AG09319 (cell line): ENCODE measurements at regions not wholly inside any gene's neighbourhood (a gene's known extent, or its start where the extent isn't known, plus 50 kb on each side); places are given as distances from the start of the nearest gene placed in this dataset.

Source experiments
- DNase-seq: peaks from one replicate; pipeline ENCODE4 v3.0.0-alpha.2; 2010; ENCODE audit warnings: low read depth; ENCODE audit errors: extremely low read depth
- CTCF ChIP-seq: IDR thresholded peaks from 2 replicates; pipeline ENCODE4 v1.5.1; 2011; ENCODE audit warnings: low read depth, mild to moderate bottlenecking, inconsistent platforms, low read length, moderate library complexity

- TF ChIP-seq CTCF = no peak
- no peak for DNase-seq
These were observed 163.6 kb upstream of the NDN start for GRCh38 chr15:23850666-23851065.

- TF ChIP-seq CTCF = no peak
- no peak for DNase-seq
These were observed 164.8 kb upstream of the NDN start for GRCh38 chr15:23851921-23852320.

- TF ChIP-seq CTCF = no peak
- DNase-seq = no peak
These were observed 166.2 kb upstream of the NDN start for GRCh38 chr15:23853286-23853685.

GRCh38 chr15:23854203-23854911 lies 167.3 kb upstream of the NDN start:
- no peak for TF ChIP-seq CTCF
- no peak for DNase-seq

- no peak for TF ChIP-seq CTCF
- no peak for DNase-seq
These were observed 168.0 kb upstream of the NDN start for GRCh38 chr15:23854912-23855659.

- TF ChIP-seq CTCF = no peak
- no peak for DNase-seq
These were observed 168.8 kb upstream of the NDN start for GRCh38 chr15:23855947-23856346.

GRCh38 chr15:23857028-23857641 lies 170.0 kb upstream of the NDN start:
- DNase-seq = no peak
- peak; percentile 30 for TF ChIP-seq CTCF
